SK-N-SH (cell line): ENCODE measurements at regions not wholly inside any gene's neighbourhood (a gene's known extent, or its start where the extent isn't known, plus 50 kb on each side); places are given as distances from the start of the nearest gene placed in this dataset.

ENCODE experiments used
- CTCF ChIA-PET: fragments of 300-600, 350-600 bp; formaldehyde crosslinking; extraction: SDS; loops from one replicate; lab custom pipeline; 2021; lab: Yijun Ruan, JAX
- POLR2A ChIA-PET: fragments of 350-600 bp; sonication (Branson Sonifier 250); formaldehyde crosslinking; extraction: SDS; loops from one replicate; lab custom pipeline; 2020; ENCODE audit warnings: antibody characterized with exemption, inconsistent platforms; lab: Yijun Ruan, JAX
- DNase-seq: peaks from one replicate; pipeline ENCODE4 v3.0.0; 2012
- H2AFZ ChIP-seq: fragments of 200-600 bp; sonication (generic); 2 replicates; pipeline ENCODE4 v1.8.1; 2016; ENCODE audit warnings: antibody characterized with exemption, mild to moderate bottlenecking, low read depth
- H3F3A ChIP-seq: fragments of 200-600 bp; sonication (generic); replicated peaks from 2 replicates; pipeline ENCODE3; 2016; ENCODE audit warnings: antibody characterized with exemption, mild to moderate bottlenecking; ENCODE audit not compliant: insufficient read depth
- H3K27ac ChIP-seq, 2 experiments: fragments of 200-500 bp in 1 of 2; fragments of 200-600 bp in 1 of 2; sonication (Bioruptor generic) in 1 of 2; sonication (generic), shearing (Covaris generic) in 1 of 2; 2 replicates each; pipeline versions ENCODE4 v1.5.1 to v1.6.1; 2014 to 2016; ENCODE audit warnings: low read depth in 2 of 2, inconsistent platforms in 1 of 2, low read length in 1 of 2, mild to moderate bottlenecking in 1 of 2, mixed read lengths in 1 of 2
- H3K27me3 ChIP-seq: fragments of 200-600 bp; sonication (generic), shearing (Covaris generic); 2 replicates; pipeline ENCODE4 v1.6.1; 2016; ENCODE audit warnings: mixed run types; ENCODE audit not compliant: insufficient read depth
- H3K36me3 ChIP-seq, 2 experiments: fragments of 200-500 bp in 1 of 2; fragments of 200-600 bp in 1 of 2; sonication (Bioruptor generic) in 1 of 2; sonication (generic) in 1 of 2; replicated peaks in 1 of 2; 2 replicates each; pipeline versions ENCODE3 to v1.5.1; 2014 to 2016; ENCODE audit warnings: low read length in 1 of 2, mild to moderate bottlenecking in 1 of 2; ENCODE audit not compliant: insufficient read depth in 2 of 2, control insufficient read depth in 1 of 2
- H3K4me1 ChIP-seq, 2 experiments: fragments of 200-500 bp in 1 of 2; fragments of 200-600 bp in 1 of 2; sonication (Bioruptor generic) in 1 of 2; sonication (generic), shearing (Covaris generic) in 1 of 2; 2 replicates each; pipeline versions ENCODE4 v1.5.1 to v1.6.1; 2014 to 2016; ENCODE audit warnings: low read depth in 1 of 2, low read length in 1 of 2, mixed run types in 1 of 2; ENCODE audit not compliant: insufficient read depth in 2 of 2, control insufficient read depth in 1 of 2
- H3K4me2 ChIP-seq: fragments of 200-600 bp; sonication (generic), shearing (Covaris generic); 2 replicates; pipeline ENCODE4 v1.6.1; 2017; ENCODE audit warnings: mixed run types
- H3K4me3 ChIP-seq, 2 experiments: fragments of 200-500 bp in 1 of 2; fragments of 200-600 bp in 1 of 2; sonication (Bioruptor generic) in 1 of 2; sonication (generic), shearing (Covaris generic) in 1 of 2; 2 replicates each; pipeline versions ENCODE4 v1.5.1 to v1.8.1; 2014 to 2016; ENCODE audit warnings: low read depth in 2 of 2, inconsistent platforms in 1 of 2, low read length in 1 of 2, mild to moderate bottlenecking in 1 of 2, mixed read lengths in 1 of 2, moderate library complexity in 1 of 2
- H3K79me2 ChIP-seq: fragments of 200-600 bp; sonication (generic); 2 replicates; pipeline ENCODE4 v1.8.1; 2017; ENCODE audit warnings: mild to moderate bottlenecking; ENCODE audit not compliant: insufficient read depth
- H3K9ac ChIP-seq: fragments of 200-600 bp; sonication (generic); 2 replicates; pipeline ENCODE4 v1.6.1; 2017; ENCODE audit warnings: mixed run types
- H3K9me2 ChIP-seq: fragments of 200-600 bp; sonication (generic); 2 replicates; pipeline ENCODE4 v1.6.1; 2017; ENCODE audit warnings: mixed run types
- H3K9me3 ChIP-seq: fragments of 200-600 bp; sonication (generic); 2 replicates; pipeline ENCODE4 v1.6.1; 2017; ENCODE audit warnings: mixed run types, mild to moderate bottlenecking, moderate library complexity
- H4K20me1 ChIP-seq: fragments of 200-600 bp; sonication (generic); 2 replicates; pipeline ENCODE4 v1.6.1; 2017; ENCODE audit warnings: mild to moderate bottlenecking, mixed run types; ENCODE audit not compliant: insufficient read depth
- CTCF ChIP-seq: fragments of 200-600 bp; sonication (generic); IDR thresholded peaks from 2 replicates; pipeline ENCODE4 v1.6.1; 2017; ENCODE audit warnings: antibody characterized with exemption, mild to moderate bottlenecking, moderate library complexity
- ELF1 ChIP-seq: IDR thresholded peaks from 2 replicates; pipeline ENCODE4 v1.4.0; 2012
- EP300 ChIP-seq, 2 experiments: IDR thresholded peaks; 2 replicates each; pipeline versions ENCODE4 v1.4.0 to v1.6.1; 2012; ENCODE audit warnings: borderline replicate concordance in 1 of 2, low read depth in 1 of 2, low read length in 1 of 2
- EZH2phosphoT487 ChIP-seq: fragments of 200-600 bp; sonication (generic); IDR thresholded peaks from 2 replicates; pipeline ENCODE4 v1.6.1; 2017; ENCODE audit warnings: low read depth, mixed run types, mild to moderate bottlenecking, antibody characterized with exemption, moderate library complexity, borderline replicate concordance
- FOXJ3 ChIP-seq: sonication (generic); formaldehyde crosslinking; IDR thresholded peaks from 2 replicates; pipeline ENCODE4 v1.5.1; 2020; ENCODE audit warnings: mild to moderate bottlenecking, missing genetic modification reagents
- FOXM1 ChIP-seq: IDR thresholded peaks from 2 replicates; pipeline ENCODE4 v1.4.0; 2012; ENCODE audit warnings: low read depth, mild to moderate bottlenecking
- GABPA ChIP-seq: IDR thresholded peaks from 2 replicates; pipeline ENCODE4 v1.4.0; 2012; ENCODE audit warnings: low read depth, mild to moderate bottlenecking
- GATA2 ChIP-seq: sonication (generic); formaldehyde crosslinking; IDR thresholded peaks from 2 replicates; pipeline ENCODE4 v1.5.0; 2020; ENCODE audit warnings: mild to moderate bottlenecking, missing genetic modification reagents
- MEF2A ChIP-seq: IDR thresholded peaks from 2 replicates; pipeline ENCODE4 v1.4.0; 2012; ENCODE audit warnings: low read depth, borderline replicate concordance
- MXI1 ChIP-seq: IDR thresholded peaks from 2 replicates; pipeline ENCODE4 v1.6.1; 2012; ENCODE audit warnings: mild to moderate bottlenecking, low read depth, low read length, improper control_type of control experiment
- NFIC ChIP-seq: IDR thresholded peaks from 2 replicates; pipeline ENCODE4 v1.4.0; 2012; ENCODE audit warnings: borderline replicate concordance
- POLR2AphosphoS5 ChIP-seq: IDR thresholded peaks from 2 replicates; pipeline ENCODE4 v1.6.1; 2012; ENCODE audit warnings: low read depth, low read length
- RCOR1 ChIP-seq: fragments of 150-350 bp; IDR thresholded peaks from 2 replicates; pipeline ENCODE4 v1.6.1; 2017; ENCODE audit warnings: antibody characterized with exemption, low read length
- SIN3A ChIP-seq: IDR thresholded peaks from 2 replicates; pipeline ENCODE4 v1.6.1; 2012; ENCODE audit warnings: low read depth, mild to moderate bottlenecking, low read length, moderate library complexity, borderline replicate concordance
- YY1 ChIP-seq: IDR thresholded peaks from 2 replicates; pipeline ENCODE4 v1.4.0; 2012; ENCODE audit warnings: low read depth, mild to moderate bottlenecking
- WGBS: methylation state at CpG from one replicate; pipeline ENCODE4 v1.1.6; 2017; ENCODE audit warnings: low lambda C conversion rate; 5-methylcytosine and 5-hydroxymethylcytosine counted together

DNA sequence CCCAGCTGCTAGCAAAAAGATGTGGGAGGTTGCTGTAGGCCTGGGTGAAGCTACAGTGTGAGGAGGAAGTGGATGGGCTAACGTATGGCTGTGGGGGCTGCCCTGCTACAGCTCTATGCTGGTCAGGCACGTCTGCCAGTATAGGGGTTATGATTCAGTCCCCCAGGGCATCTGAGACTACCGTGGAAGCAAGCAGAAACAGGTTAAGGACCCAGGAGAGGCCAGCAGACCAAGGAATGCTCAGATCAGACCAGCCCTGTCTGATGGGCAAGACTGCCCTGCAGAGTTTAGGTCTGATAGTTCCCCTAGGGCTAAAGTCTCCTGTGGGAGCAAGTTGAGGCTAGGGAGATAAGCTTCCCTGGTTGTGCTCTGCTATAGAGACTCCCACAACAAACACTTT is 416.1 kb upstream of the CTNND2 start:
- no peaks in the 10 kb centered on the region for H3K36me3 ChIP-seq
- no peak for TF ChIP-seq EZH2phosphoT487
- TF ChIP-seq GABPA, result no peak
- TF ChIP-seq GATA2 (CRISPR knock-in tag), result no peak
- TF ChIP-seq MXI1, result no peak
- TF ChIP-seq FOXJ3, result no peak
- TF ChIP-seq MEF2A, result no peak
- no peak for TF ChIP-seq FOXM1
- TF ChIP-seq EP300 (IDR thresholded peaks at IDR 0.05; ENCODE audit: borderline replicate concordance in 1 of 2, low read depth in 1 of 2, low read length in 1 of 2), result no peak
- TF ChIP-seq SIN3A, result no peak
- no peak for TF ChIP-seq YY1
- TF ChIP-seq ELF1, result no peak
- TF ChIP-seq NFIC, result no peak
- no peak for TF ChIP-seq POLR2AphosphoS5
- H3F3A ChIP-seq, result no peaks in the 10 kb centered on the region
- 0% methylated on average over 3 of the region's 3 CpGs for WGBS
- H3K79me2 ChIP-seq, result no peaks in the 10 kb centered on the region
- H3K9me2 ChIP-seq, result no peaks in the 10 kb centered on the region
- no peak overlapping the region for H3K4me2 ChIP-seq
- H3K9ac ChIP-seq, result no peak overlapping the region
- H3K4me3 ChIP-seq, result no peak overlapping the region
- POLR2A ChIA-PET, result no interaction called here
- CTCF ChIA-PET, result no interaction called here
- no peak overlapping the region for H3K27ac ChIP-seq
- no peaks in the 10 kb centered on the region for H3K27me3 ChIP-seq
- DNase-seq, result no peak
- no peak overlapping the region for H2AFZ ChIP-seq
- H3K9me3 ChIP-seq, result no peaks in the 10 kb centered on the region
- no peaks in the 10 kb centered on the region for H3K4me1 ChIP-seq
- no peaks in the 10 kb centered on the region for H4K20me1 ChIP-seq

DNA sequence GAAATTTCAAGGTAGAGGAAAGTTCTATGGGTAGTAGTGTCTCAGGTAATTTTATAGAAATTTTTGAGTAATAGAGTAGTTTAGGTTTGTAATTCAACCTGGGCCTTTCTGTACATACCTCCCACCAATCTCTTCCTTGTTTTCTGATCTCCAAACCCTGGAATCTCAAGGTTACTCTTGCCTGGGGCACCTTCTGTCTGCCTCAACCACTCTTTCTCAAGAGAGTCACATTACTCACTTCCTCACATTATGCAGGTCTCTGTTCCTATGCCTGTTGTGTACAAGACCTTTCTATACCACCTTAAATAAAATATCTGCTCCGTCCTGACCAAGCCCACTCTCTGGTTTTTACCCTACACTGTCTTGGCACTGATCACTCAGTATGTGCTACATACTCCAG is 412.6 kb upstream of the CTNND2 start:
- H3K9me3 ChIP-seq, result no peaks in the 10 kb centered on the region
- H3K79me2 ChIP-seq, result no peaks in the 10 kb centered on the region
- no peaks in the 10 kb centered on the region for H4K20me1 ChIP-seq
- TF ChIP-seq CTCF, result no peak
- TF ChIP-seq MXI1, result no peak
- TF ChIP-seq RCOR1, result no peak
- TF ChIP-seq GATA2 (CRISPR knock-in tag), result no peak
- TF ChIP-seq POLR2AphosphoS5, result no peak
- ChIA-PET POLR2A (no interaction called here), CTCF (no interaction called here)
- no peak overlapping the region for H3K4me3 ChIP-seq
- WGBS, result 0% methylated on average over 1 of the region's 1 CpG
- no peak overlapping the region for H3K9ac ChIP-seq
- H2AFZ ChIP-seq, result no peak overlapping the region
- no peaks in the 10 kb centered on the region for H3F3A ChIP-seq
- DNase-seq, result no peak
- H3K27me3 ChIP-seq, result no peaks in the 10 kb centered on the region
- H3K9me2 ChIP-seq, result no peaks in the 10 kb centered on the region
- no peaks in the 10 kb centered on the region for H3K4me1 ChIP-seq
- no peaks in the 10 kb centered on the region for H3K36me3 ChIP-seq
- no peak overlapping the region for H3K4me2 ChIP-seq
- no peak overlapping the region for H3K27ac ChIP-seq
